Kidney (tissue), 13 donors: ENCODE measurements at regions not wholly inside any gene's neighbourhood (a gene's known extent, or its start where the extent isn't known, plus 50 kb on each side); places are given as distances from the start of the nearest gene placed in this dataset.

Experiments used
- DNase-seq, 5 donors: peaks; one replicate each; pipeline ENCODE4 v3.0.0-alpha.2; 2013 to 2020
- FAIRE-seq: peaks from 2 replicates; lab custom pipeline; 2012; peaks lifted over from hg19 to GRCh38; lab: Jason Lieb, UNC
- H3K27ac ChIP-seq, 2 donors: one replicate each; pipeline ENCODE4 v1.7.0; 2013; ENCODE audit warnings: low read depth in 2 of 2, low read length in 2 of 2, inconsistent platforms in 1 of 2
- H3K27me3 ChIP-seq: one replicate; pipeline ENCODE4 v1.7.1; 2013; ENCODE audit warnings: low read length, inconsistent platforms; ENCODE audit not compliant: control insufficient read depth, insufficient read depth
- H3K36me3 ChIP-seq, 3 donors: one replicate each; pipeline versions ENCODE4 v1.7.0 to v1.7.1; 2013; ENCODE audit warnings: low read length in 3 of 3, control low read depth in 1 of 3, inconsistent platforms in 1 of 3; ENCODE audit not compliant: insufficient read depth in 3 of 3, control insufficient read depth in 2 of 3
- H3K4me1 ChIP-seq, 3 donors: one replicate each; pipeline versions ENCODE4 v1.7.0 to v1.7.1; 2013; ENCODE audit warnings: low read length in 3 of 3, inconsistent platforms in 1 of 3, low read depth in 1 of 3; ENCODE audit not compliant: control insufficient read depth in 2 of 3, insufficient read depth in 2 of 3
- H3K4me3 ChIP-seq, 3 donors: one replicate each; pipeline versions ENCODE4 v1.7.0 to v1.8.1; 2013; ENCODE audit warnings: low read length in 3 of 3, control low read depth in 1 of 3, inconsistent platforms in 1 of 3
- H3K9ac ChIP-seq, 3 donors: one replicate each; pipeline versions ENCODE4 v1.7.0 to v1.7.1; 2013; ENCODE audit warnings: low read length in 3 of 3, control low read depth in 1 of 3, inconsistent platforms in 1 of 3
- H3K9me3 ChIP-seq, 3 donors: one replicate each; pipeline versions ENCODE4 v1.7.0 to v1.7.1; 2013; ENCODE audit warnings: low read length in 3 of 3, control low read depth in 1 of 3, inconsistent platforms in 1 of 3; ENCODE audit not compliant: control insufficient read depth in 2 of 3, insufficient read depth in 1 of 3
- intact Hi-C: fragments of 100-400 bp; cut with DNase I; formaldehyde crosslinking; loops from one replicate; pipeline ENCODE4 v1.11.1; 2022
- TF ChIP-seq, protein P1 (sequence below): IDR thresholded peaks from 3 replicates; pipeline ENCODE4 v1.5.1; 2012; ENCODE audit warnings: mild to moderate bottlenecking, moderate library complexity, borderline replicate concordance; ENCODE audit not compliant: insufficient read depth; ENCODE audit errors: extremely low read depth
- donor health status: control.
- donor health status: control.
- donor health status: control.
- donor health status: control.
- donor health status: control.
- donor health status: DM: yes; HTN: yes; CAD: no.
- donor health status: Normal renal cell carcinoma (clear cell type).

DNA sequence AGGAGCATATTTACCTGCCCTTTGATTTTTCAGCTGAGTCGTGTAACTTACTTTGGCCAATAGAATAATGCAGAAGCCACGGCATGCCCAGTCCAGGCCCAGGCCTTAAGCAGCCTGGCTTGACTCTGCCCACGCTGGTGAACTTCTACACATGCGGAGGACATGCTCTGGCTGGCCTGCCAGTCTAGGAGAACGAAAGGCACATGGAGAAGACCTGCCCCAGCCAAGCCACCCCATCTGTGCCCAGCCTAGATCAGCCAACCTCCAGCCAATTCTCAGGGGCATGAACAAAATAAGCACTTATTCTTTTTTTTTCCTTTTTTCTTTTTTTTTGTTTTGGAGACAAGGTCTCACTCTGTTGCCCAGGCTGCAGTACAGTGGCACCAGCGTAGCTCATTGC, 112.7 kb upstream of the NANOS1 start:
- Histone ChIP-seq H3K27ac (no peak overlapping the region), H3K9me3 (no peaks in the 10 kb centered on the region), H3K9ac (no peak overlapping the region), H3K4me3 (no peak overlapping the region), H3K36me3 (no peaks in the 10 kb centered on the region), H3K4me1 (no peaks in the 10 kb centered on the region), H3K27me3 (no peaks in the 10 kb centered on the region)
- intact Hi-C loops: no loop called here
- FAIRE-seq: no peak
- TF ChIP-seq, protein P1, sequence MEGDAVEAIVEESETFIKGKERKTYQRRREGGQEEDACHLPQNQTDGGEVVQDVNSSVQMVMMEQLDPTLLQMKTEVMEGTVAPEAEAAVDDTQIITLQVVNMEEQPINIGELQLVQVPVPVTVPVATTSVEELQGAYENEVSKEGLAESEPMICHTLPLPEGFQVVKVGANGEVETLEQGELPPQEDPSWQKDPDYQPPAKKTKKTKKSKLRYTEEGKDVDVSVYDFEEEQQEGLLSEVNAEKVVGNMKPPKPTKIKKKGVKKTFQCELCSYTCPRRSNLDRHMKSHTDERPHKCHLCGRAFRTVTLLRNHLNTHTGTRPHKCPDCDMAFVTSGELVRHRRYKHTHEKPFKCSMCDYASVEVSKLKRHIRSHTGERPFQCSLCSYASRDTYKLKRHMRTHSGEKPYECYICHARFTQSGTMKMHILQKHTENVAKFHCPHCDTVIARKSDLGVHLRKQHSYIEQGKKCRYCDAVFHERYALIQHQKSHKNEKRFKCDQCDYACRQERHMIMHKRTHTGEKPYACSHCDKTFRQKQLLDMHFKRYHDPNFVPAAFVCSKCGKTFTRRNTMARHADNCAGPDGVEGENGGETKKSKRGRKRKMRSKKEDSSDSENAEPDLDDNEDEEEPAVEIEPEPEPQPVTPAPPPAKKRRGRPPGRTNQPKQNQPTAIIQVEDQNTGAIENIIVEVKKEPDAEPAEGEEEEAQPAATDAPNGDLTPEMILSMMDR: no peak
- DNase-seq: no peak

DNA sequence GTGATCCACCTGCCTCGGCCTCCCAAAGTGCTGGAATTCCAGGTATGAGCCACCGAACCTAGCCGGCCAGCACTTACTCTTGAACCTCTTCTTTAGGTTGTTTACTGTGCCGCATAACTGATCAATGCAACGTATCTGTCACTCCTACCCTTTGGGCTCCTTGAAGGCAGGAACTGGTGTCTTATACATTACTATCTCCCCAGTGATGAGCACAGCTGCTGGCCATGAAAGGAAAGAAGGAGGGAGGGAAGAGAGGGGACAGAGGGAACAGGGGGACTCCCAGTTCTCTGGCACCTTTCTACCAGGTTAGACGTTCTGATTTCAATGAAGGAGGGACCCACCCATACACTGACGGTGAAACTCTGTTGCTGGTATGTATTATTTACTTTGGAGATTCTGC, 111.8 kb upstream of the NANOS1 start:
- DNase-seq (no peak), FAIRE-seq (no peak)
- TF ChIP-seq, protein P1: no peak
- Histone ChIP-seq H3K9me3 (no peaks in the 10 kb centered on the region), H3K27me3 (no peaks in the 10 kb centered on the region), H3K9ac (no peak overlapping the region), H3K36me3 (no peaks in the 10 kb centered on the region), H3K4me3 (no peak overlapping the region), H3K4me1 (no peaks in the 10 kb centered on the region), H3K27ac (no peak overlapping the region)
- intact Hi-C loops: no loop called here

DNA sequence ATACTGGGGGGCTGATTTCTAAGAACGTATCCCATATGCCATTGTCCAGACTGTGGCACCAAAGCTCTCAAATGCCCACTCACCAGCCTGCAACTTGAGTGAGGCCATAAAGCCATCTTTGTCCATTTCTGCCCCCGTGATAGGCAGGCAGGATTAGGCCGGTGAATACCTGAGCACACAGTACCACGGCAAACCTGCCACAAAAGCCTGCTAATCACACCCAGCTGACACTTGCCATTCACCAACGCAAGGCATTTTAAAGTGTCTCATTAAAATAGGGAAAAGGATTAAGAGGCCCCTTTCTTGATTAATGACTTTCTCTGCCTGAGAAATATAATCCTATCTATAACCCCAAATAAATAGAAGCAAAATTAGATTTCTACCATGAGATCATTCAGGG, 111.4 kb upstream of the NANOS1 start:
- Histone ChIP-seq H3K27ac (no peak overlapping the region), H3K9ac (no peak overlapping the region), H3K4me3 (no peak overlapping the region), H3K9me3 (no peaks in the 10 kb centered on the region), H3K27me3 (no peaks in the 10 kb centered on the region), H3K4me1 (no peaks in the 10 kb centered on the region), H3K36me3 (no peaks in the 10 kb centered on the region)
- intact Hi-C loops: no loop called here
- DNase-seq: no peak
- TF ChIP-seq, protein P1: no peak
- no peak for FAIRE-seq

DNA sequence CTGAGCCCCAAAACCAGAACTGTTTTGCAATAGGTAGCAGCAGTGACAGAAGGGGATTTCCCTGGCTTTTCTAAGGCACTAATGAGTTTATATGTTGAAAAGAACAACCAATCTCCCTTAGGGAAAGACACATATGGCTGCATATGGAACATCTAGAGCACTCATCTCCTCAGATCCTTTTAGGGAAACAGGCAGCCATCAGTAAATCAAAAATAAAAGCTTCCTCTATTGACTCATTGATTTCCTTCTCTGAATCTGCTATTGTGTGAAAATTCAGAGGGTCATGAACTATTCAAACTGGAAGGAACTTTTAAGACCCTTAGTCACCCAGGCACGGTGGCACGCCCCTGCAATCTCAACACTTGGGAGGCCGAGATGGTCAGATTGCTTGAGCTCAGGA, 110.9 kb upstream of the NANOS1 start:
- Histone ChIP-seq H3K27ac (no peak overlapping the region), H3K36me3 (no peaks in the 10 kb centered on the region), H3K4me3 (no peak overlapping the region), H3K9ac (no peak overlapping the region), H3K9me3 (no peaks in the 10 kb centered on the region), H3K4me1 (no peaks in the 10 kb centered on the region), H3K27me3 (no peaks in the 10 kb centered on the region)
- intact Hi-C loops: no loop called here
- DNase-seq (no peak), FAIRE-seq (no peak)
- TF ChIP-seq, protein P1: no peak
